H1 (cell line): ENCODE measurements at regions not wholly inside any gene's neighbourhood (a gene's known extent, or its start where the extent isn't known, plus 50 kb on each side); places are given as distances from the start of the nearest gene placed in this dataset.

Experiments used
- CTCF ChIA-PET: fragments of 300-600 bp; sonication (Branson Sonifier 250); formaldehyde crosslinking; loops from one replicate; lab custom pipeline; 2021; ENCODE audit not compliant: partially characterized antibody; lab: Charles Lee
- POLR2A ChIA-PET: fragments of 300-600 bp; sonication (Branson Sonifier 250); formaldehyde crosslinking; loops from one replicate; lab custom pipeline; 2021; ENCODE audit warnings: inconsistent platforms; ENCODE audit not compliant: partially characterized antibody; lab: Charles Lee
- DNase-seq, 2 experiments: peaks; one replicate each; pipeline versions ENCODE4 v3.0.0 to v3.0.0-alpha.2; 2010 to 2022; ENCODE audit warnings: low spot score in 2 of 2, low read depth in 1 of 2, mixed read lengths in 1 of 2
- FAIRE-seq: peaks from 2 replicates; lab custom pipeline; 2011; peaks lifted over from hg19 to GRCh38; lab: Jason Lieb, UNC
- H2AFZ ChIP-seq: 2 replicates; pipeline ENCODE4 v1.8.1; 2012; ENCODE audit warnings: low read length, inconsistent platforms
- H2AK5ac ChIP-seq: 2 replicates; pipeline ENCODE4 v1.6.1; 2013; ENCODE audit warnings: low read depth, low read length
- H2BK120ac ChIP-seq: replicated peaks from 2 replicates; pipeline ENCODE3; 2013; ENCODE audit warnings: low read depth, low read length, inconsistent platforms
- H2BK12ac ChIP-seq: 2 replicates; pipeline ENCODE4 v1.6.1; 2013; ENCODE audit warnings: low read depth, low read length
- H2BK15ac ChIP-seq: 2 replicates; pipeline ENCODE4 v1.6.1; 2013; ENCODE audit warnings: low read length
- H2BK20ac ChIP-seq: 2 replicates; pipeline ENCODE4 v1.6.1; 2013; ENCODE audit warnings: low read length
- H2BK5ac ChIP-seq: 2 replicates; pipeline ENCODE4 v1.6.1; 2013; ENCODE audit warnings: low read depth, low read length
- H3K14ac ChIP-seq: 2 replicates; pipeline ENCODE4 v1.6.1; 2013; ENCODE audit warnings: inconsistent platforms; ENCODE audit not compliant: insufficient read length
- H3K18ac ChIP-seq: 2 replicates; pipeline ENCODE4 v1.6.1; 2013; ENCODE audit warnings: low read length; ENCODE audit errors: extremely low read depth
- H3K23ac ChIP-seq: 2 replicates; pipeline ENCODE4 v1.6.1; 2013; ENCODE audit warnings: inconsistent platforms; ENCODE audit not compliant: insufficient read length
- H3K23me2 ChIP-seq: 2 replicates; pipeline ENCODE4 v1.6.1; 2013; ENCODE audit warnings: low read depth, low read length
- H3K27ac ChIP-seq: 2 replicates; pipeline ENCODE4 v1.6.1; 2011; ENCODE audit warnings: low read depth, low read length, inconsistent platforms
- H3K27me3 ChIP-seq, 4 experiments: replicated peaks in 1 of 4; 1 replicate in 1 of 4; 2 replicates in 3 of 4; pipeline versions ENCODE4 v1.6.1 to v1.8.1; 2011 to 2013; ENCODE audit warnings: low read length in 3 of 4, mild to moderate bottlenecking in 3 of 4, inconsistent platforms in 2 of 4, mixed read lengths in 2 of 4, moderate library complexity in 1 of 4; ENCODE audit not compliant: control insufficient read depth in 3 of 4, insufficient read depth in 3 of 4; ENCODE audit errors: extremely low read depth in 1 of 4
- H3K36me3 ChIP-seq, 4 experiments: 2 replicates each; pipeline versions ENCODE4 v1.6.1 to v1.8.1; 2011 to 2013; ENCODE audit warnings: mild to moderate bottlenecking in 4 of 4, low read length in 3 of 4, moderate library complexity in 2 of 4, control low read depth in 1 of 4, inconsistent platforms in 1 of 4; ENCODE audit not compliant: insufficient read depth in 4 of 4, control insufficient read depth in 2 of 4
- H3K4ac ChIP-seq: replicated peaks from 2 replicates; pipeline ENCODE3; 2013; ENCODE audit warnings: low read length, low read depth, mixed read lengths, inconsistent platforms; ENCODE audit not compliant: insufficient read length
- H3K4me1 ChIP-seq, 4 experiments: replicated peaks in 1 of 4; 1 replicate in 1 of 4; 2 replicates in 3 of 4; pipeline versions ENCODE4 v1.6.1 to v1.8.1; 2011 to 2013; ENCODE audit warnings: low read length in 3 of 4, inconsistent platforms in 2 of 4, mixed read lengths in 1 of 4; ENCODE audit not compliant: insufficient read depth in 4 of 4, control insufficient read depth in 3 of 4
- H3K4me2 ChIP-seq, 2 experiments: 2 replicates each; pipeline versions ENCODE4 v1.6.1 to v1.8.1; 2011 to 2013; ENCODE audit warnings: low read depth in 2 of 2, low read length in 2 of 2, control low read depth in 1 of 2, inconsistent platforms in 1 of 2, mild to moderate bottlenecking in 1 of 2; ENCODE audit not compliant: insufficient read depth in 1 of 2
- H3K4me3 ChIP-seq, 4 experiments: fragments of 200-600, 300-600 bp in 1 of 4; sonication (generic), shearing (Covaris generic), sonication (Bioruptor Twin) in 1 of 4; 2 replicates each; pipeline versions ENCODE4 v1.5.1 to v1.8.1; 2011 to 2016; ENCODE audit warnings: low read length in 4 of 4, low read depth in 3 of 4, control low read depth in 2 of 4, inconsistent platforms in 2 of 4, mild to moderate bottlenecking in 2 of 4, mixed read lengths in 1 of 4, moderate library complexity in 1 of 4; ENCODE audit not compliant: insufficient read depth in 2 of 4; ENCODE audit errors: extremely low read depth in 1 of 4
- H3K56ac ChIP-seq: replicated peaks from 2 replicates; pipeline ENCODE3; 2013; ENCODE audit warnings: low read depth, mild to moderate bottlenecking, mixed read lengths, low read length, inconsistent platforms; ENCODE audit not compliant: insufficient read length
- H3K79me1 ChIP-seq: 2 replicates; pipeline ENCODE4 v1.6.1; 2013; ENCODE audit warnings: low read depth, low read length, control low read depth
- H3K79me2 ChIP-seq, 2 experiments: 2 replicates each; pipeline versions ENCODE4 v1.6.1 to v1.8.1; 2012 to 2013; ENCODE audit warnings: low read length in 2 of 2, mild to moderate bottlenecking in 2 of 2, inconsistent platforms in 1 of 2; ENCODE audit not compliant: insufficient read depth in 2 of 2, control insufficient read depth in 1 of 2
- H3K9ac ChIP-seq, 4 experiments: replicated peaks in 1 of 4; 1 replicate in 1 of 4; 2 replicates in 3 of 4; pipeline versions ENCODE4 v1.6.1 to v1.8.1; 2011 to 2013; ENCODE audit warnings: low read depth in 3 of 4, low read length in 3 of 4, control low read depth in 2 of 4, mild to moderate bottlenecking in 2 of 4, moderate library complexity in 2 of 4, inconsistent platforms in 1 of 4; ENCODE audit errors: extremely low read depth in 1 of 4
- H3K9me3 ChIP-seq, 2 experiments: 2 replicates each; pipeline versions ENCODE4 v1.6.1 to v1.8.1; 2012 to 2013; ENCODE audit warnings: mild to moderate bottlenecking in 2 of 2, moderate library complexity in 2 of 2, control low read depth in 1 of 2, inconsistent platforms in 1 of 2, low read depth in 1 of 2, low read length in 1 of 2, mixed read lengths in 1 of 2; ENCODE audit not compliant: insufficient read depth in 2 of 2
- H4K20me1 ChIP-seq, 2 experiments: replicated peaks in 1 of 2; 2 replicates each; pipeline versions ENCODE3 to v1.8.1; 2011 to 2013; ENCODE audit warnings: inconsistent platforms in 2 of 2, low read length in 2 of 2, mild to moderate bottlenecking in 1 of 2; ENCODE audit not compliant: insufficient read depth in 2 of 2, control insufficient read depth in 1 of 2
- H4K5ac ChIP-seq: 2 replicates; pipeline ENCODE4 v1.6.1; 2013; ENCODE audit warnings: low read length, low read depth, mixed read lengths, inconsistent platforms; ENCODE audit not compliant: insufficient read length
- H4K8ac ChIP-seq: 2 replicates; pipeline ENCODE4 v1.8.0; 2013; ENCODE audit warnings: mild to moderate bottlenecking, moderate library complexity, low read length, inconsistent platforms; ENCODE audit not compliant: insufficient read depth; ENCODE audit errors: extremely low read depth
- H4K91ac ChIP-seq: replicated peaks from 2 replicates; pipeline ENCODE3; 2013; ENCODE audit warnings: low read length, mixed read lengths, inconsistent platforms; ENCODE audit not compliant: insufficient read length
- ASH2L ChIP-seq: fragments of 200-600, 300-600 bp; sonication (generic); IDR thresholded peaks from one replicate; pipeline ENCODE4 v1.7.1; 2017; ENCODE audit warnings: low read length
- BRCA1 ChIP-seq: IDR thresholded peaks from 2 replicates; pipeline ENCODE4 v1.6.1; 2012; ENCODE audit warnings: low read depth, low read length, improper control_type of control experiment
- EGR1 ChIP-seq: IDR thresholded peaks from 2 replicates; pipeline ENCODE4 v1.6.1; 2011; ENCODE audit warnings: low read depth, low read length, borderline replicate concordance
- FOSL1 ChIP-seq: IDR thresholded peaks from 2 replicates; pipeline ENCODE4 v1.6.1; 2011; ENCODE audit warnings: mild to moderate bottlenecking, low read depth, low read length, moderate library complexity; ENCODE audit not compliant: insufficient read depth
- HDAC2 ChIP-seq, 2 experiments: fragments of 300-600 bp in 1 of 2; sonication (generic) in 1 of 2; IDR thresholded peaks; 2 replicates each; pipeline ENCODE4 v1.6.1; 2011 to 2012; ENCODE audit warnings: low read depth in 2 of 2, low read length in 2 of 2, mild to moderate bottlenecking in 2 of 2, moderate library complexity in 2 of 2, borderline replicate concordance in 1 of 2, inconsistent platforms in 1 of 2
- PHF8 ChIP-seq: fragments of 200-600 bp; sonication (generic); conservative IDR thresholded peaks from 2 replicates; pipeline ENCODE4 v1.7.1; 2012; ENCODE audit warnings: low read depth, mild to moderate bottlenecking, inconsistent platforms, low read length, moderate library complexity
- RFX5 ChIP-seq: IDR thresholded peaks from 2 replicates; pipeline ENCODE4 v1.6.1; 2011; ENCODE audit warnings: low read depth, low read length, improper control_type of control experiment, borderline replicate concordance
- SAP30 ChIP-seq: fragments of 300-600 bp; sonication (generic); IDR thresholded peaks from 2 replicates; pipeline ENCODE4 v1.7.1; 2012; ENCODE audit warnings: low read length, moderate library complexity, mild to moderate bottlenecking, inconsistent platforms; ENCODE audit not compliant: insufficient read depth, insufficient replicate concordance
- SIN3A ChIP-seq, 2 experiments: IDR thresholded peaks in 1 of 2; conservative IDR thresholded peaks in 1 of 2; 2 replicates each; pipeline ENCODE4 v1.6.1; 2011 to 2012; ENCODE audit warnings: low read length in 2 of 2, improper control_type of control experiment in 1 of 2, low read depth in 1 of 2, mild to moderate bottlenecking in 1 of 2
- SRF ChIP-seq: IDR thresholded peaks from 2 replicates; pipeline ENCODE4 v1.6.1; 2011; ENCODE audit warnings: mild to moderate bottlenecking, low read depth, low read length, moderate library complexity
- TAF7 ChIP-seq: optimal IDR thresholded peaks from 2 replicates; pipeline ENCODE3; 2011; ENCODE audit warnings: low read depth, mild to moderate bottlenecking, inconsistent platforms, low read length, moderate library complexity, borderline replicate concordance
- YY1 ChIP-seq: IDR thresholded peaks from 2 replicates; pipeline ENCODE4 v1.6.1; 2011; ENCODE audit warnings: low read depth, mild to moderate bottlenecking, low read length
- WGBS, 2 experiments: shearing (Covaris generic) in 1 of 2; methylation state at CpG; one replicate each; pipeline versions ENCODE4 v1.1.6 to v1.1.7; 2013 to 2015; ENCODE audit warnings: low lambda C conversion rate in 2 of 2, mixed read lengths in 2 of 2, inconsistent platforms in 1 of 2, low coverage in 1 of 2, missing lambda C conversion rate in 1 of 2; ENCODE audit not compliant: insufficient replicate concordance in 2 of 2, insufficient coverage in 1 of 2, insufficient read length in 1 of 2; ENCODE audit errors: extremely low coverage in 1 of 2, missing lambda C conversion rate in 1 of 2; 5-methylcytosine and 5-hydroxymethylcytosine counted together

GRCh38 chr11:71369411-71369810 is 78.8 kb downstream of the DHCR7 start:
- Histone ChIP-seq H2AK5ac (no peak overlapping the region), H2BK12ac (no peak overlapping the region), H3K27me3 (no peaks in the 10 kb centered on the region; a peak in 1 of 7 replicates), H3K14ac (no peak overlapping the region), H3K9me3 (no peaks in the 10 kb centered on the region), H3K4ac (no peak overlapping the region), H3K18ac (no peak overlapping the region), H3K27ac (no peak overlapping the region), H4K8ac (peak overlapping the region; percentile 57; the same call in 1 of the 2 replicates), H4K20me1 (no peaks in the 10 kb centered on the region), H3K23ac (no peak overlapping the region), H3K9ac (no peak overlapping the region), H2BK15ac (no peak overlapping the region), H3K56ac (no peak overlapping the region), H3K4me2 (no peak overlapping the region), H3K79me1 (no peaks in the 10 kb centered on the region), H3K4me1 (peaks cover 0 to 4% (median 3%) of the 10 kb centered on the region in 4 experiments; a peak in 2 of 7 replicates), H3K4me3 (no peak overlapping the region), H2BK120ac (no peak overlapping the region), H2AFZ (no peak overlapping the region), H4K5ac (no peak overlapping the region), H2BK5ac (no peak overlapping the region), H2BK20ac (no peak overlapping the region), H3K79me2 (no peaks in the 10 kb centered on the region), H4K91ac (no peak overlapping the region), H3K23me2 (no peaks in the 10 kb centered on the region), H3K36me3 (no peaks in the 10 kb centered on the region)
- FAIRE-seq = no peak
- 87% methylated on average over 9 of the region's 9 CpGs; no CpG with 5 or more reads in 1 of the 2 experiments for WGBS, 2 experiments
- DNase-seq = no peak
- no peak for TF ChIP-seq HDAC2 (IDR thresholded peaks at IDR 0.05; ENCODE audit: borderline replicate concordance in 1 of 2, low read depth in 2 of 2, low read length in 2 of 2)
- no peak for TF ChIP-seq RFX5
- TF ChIP-seq SAP30 = no peak
- TF ChIP-seq PHF8 = no peak
- no peak for TF ChIP-seq ASH2L
- TF ChIP-seq SRF = no peak
- TF ChIP-seq SIN3A (conservative IDR thresholded peaks at IDR 0.05 in 1 of 2, IDR thresholded peaks at IDR 0.05 in 1 of 2; ENCODE audit: low read depth in 1 of 2, low read length in 2 of 2) = no peak
- no peak for TF ChIP-seq BRCA1
- TF ChIP-seq YY1 = no peak
- no peak for TF ChIP-seq TAF7
- no peak for TF ChIP-seq FOSL1
- TF ChIP-seq EGR1 = no peak
- ChIA-PET POLR2A (no interaction called here), CTCF (interaction anchor here (7.5 kb wide), 1 partner anchor 49 kb away, joined by 64 read pairs; no protein-coding TSS in a partner anchor)
